C4-2B (cell line): ENCODE measurements at regions not wholly inside any gene's neighbourhood (a gene's known extent, or its start where the extent isn't known, plus 50 kb on each side); places are given as distances from the start of the nearest gene placed in this dataset.

Experiments
- H3K27ac ChIP-seq: fragments of 450-650 bp; 2 replicates; pipeline ENCODE4 v1.5.1; 2017
- ZFX ChIP-seq: fragments of 450-650 bp; IDR thresholded peaks from 2 replicates; pipeline ENCODE4 v1.6.1; 2017
- TF ChIP-seq, protein P1 (sequence below): fragments of 450-650 bp; conservative IDR thresholded peaks from 2 replicates; pipeline ENCODE4 v1.5.1; 2017; ENCODE audit warnings: mild to moderate bottlenecking

DNA sequence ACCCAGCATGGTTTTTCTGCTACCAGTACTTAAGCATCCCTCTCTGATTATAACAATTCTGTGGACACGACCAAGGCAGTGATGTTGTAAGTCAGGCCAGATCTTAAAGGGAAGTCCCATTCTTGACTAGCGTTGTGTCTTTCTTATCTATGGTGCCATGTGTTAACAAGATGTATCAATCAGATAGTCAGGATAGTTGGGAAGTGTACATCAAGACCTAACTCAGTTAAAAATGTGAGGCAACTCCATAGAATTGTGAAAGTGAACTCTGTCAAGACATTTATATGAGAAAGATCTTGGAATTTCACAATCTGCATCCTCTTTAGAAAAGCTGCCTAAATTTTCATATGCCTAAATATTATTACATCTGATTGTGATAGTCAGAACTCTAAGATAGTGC is 341.7 kb upstream of the SEMA3D start:
- H3K27ac ChIP-seq: no peak overlapping the region
- TF ChIP-seq, protein P1, sequence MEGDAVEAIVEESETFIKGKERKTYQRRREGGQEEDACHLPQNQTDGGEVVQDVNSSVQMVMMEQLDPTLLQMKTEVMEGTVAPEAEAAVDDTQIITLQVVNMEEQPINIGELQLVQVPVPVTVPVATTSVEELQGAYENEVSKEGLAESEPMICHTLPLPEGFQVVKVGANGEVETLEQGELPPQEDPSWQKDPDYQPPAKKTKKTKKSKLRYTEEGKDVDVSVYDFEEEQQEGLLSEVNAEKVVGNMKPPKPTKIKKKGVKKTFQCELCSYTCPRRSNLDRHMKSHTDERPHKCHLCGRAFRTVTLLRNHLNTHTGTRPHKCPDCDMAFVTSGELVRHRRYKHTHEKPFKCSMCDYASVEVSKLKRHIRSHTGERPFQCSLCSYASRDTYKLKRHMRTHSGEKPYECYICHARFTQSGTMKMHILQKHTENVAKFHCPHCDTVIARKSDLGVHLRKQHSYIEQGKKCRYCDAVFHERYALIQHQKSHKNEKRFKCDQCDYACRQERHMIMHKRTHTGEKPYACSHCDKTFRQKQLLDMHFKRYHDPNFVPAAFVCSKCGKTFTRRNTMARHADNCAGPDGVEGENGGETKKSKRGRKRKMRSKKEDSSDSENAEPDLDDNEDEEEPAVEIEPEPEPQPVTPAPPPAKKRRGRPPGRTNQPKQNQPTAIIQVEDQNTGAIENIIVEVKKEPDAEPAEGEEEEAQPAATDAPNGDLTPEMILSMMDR: no peak
- no peak for TF ChIP-seq ZFX

DNA sequence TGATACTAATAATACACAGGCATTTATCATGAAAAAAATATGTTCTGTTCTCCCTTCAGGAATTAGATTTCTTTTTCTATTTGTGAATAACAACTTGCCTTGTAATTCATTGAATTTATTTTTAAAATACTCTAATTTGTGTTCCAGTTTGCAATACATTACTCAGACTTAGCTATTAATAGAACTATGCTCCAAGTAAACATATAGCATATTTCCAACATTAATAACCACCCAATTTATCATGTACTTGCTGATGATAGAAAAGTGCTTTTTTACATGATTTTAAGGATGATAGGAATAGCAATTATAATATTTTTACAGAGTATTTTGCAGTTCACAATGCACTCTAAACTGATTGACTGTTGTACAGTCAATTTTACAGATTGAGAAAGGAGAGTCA is 338.8 kb upstream of the SEMA3D start:
- no peak overlapping the region for H3K27ac ChIP-seq
- TF ChIP-seq, protein P1: no peak
- TF ChIP-seq ZFX: no peak

DNA sequence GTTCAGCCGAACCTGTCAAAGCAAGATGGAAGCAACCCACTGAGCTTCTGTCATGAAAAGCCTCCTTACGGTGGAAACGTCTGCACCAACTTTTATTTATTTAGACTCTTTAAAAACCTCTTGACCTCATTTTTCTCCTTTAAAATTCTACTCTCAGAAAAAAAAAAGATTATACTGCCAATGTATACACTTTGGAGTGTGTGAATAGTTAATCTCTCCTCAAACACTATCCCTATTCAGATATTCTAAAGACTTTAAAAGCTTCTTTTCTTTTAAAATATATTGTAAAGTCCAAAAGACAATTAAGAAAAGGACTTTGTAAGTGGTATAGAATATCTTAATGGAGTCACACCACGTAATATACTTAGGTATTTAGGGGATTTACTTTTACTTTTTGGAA is 335.2 kb upstream of the SEMA3D start:
- TF ChIP-seq, protein P1: no peak
- no peak for TF ChIP-seq ZFX
- H3K27ac ChIP-seq: no peak overlapping the region

DNA sequence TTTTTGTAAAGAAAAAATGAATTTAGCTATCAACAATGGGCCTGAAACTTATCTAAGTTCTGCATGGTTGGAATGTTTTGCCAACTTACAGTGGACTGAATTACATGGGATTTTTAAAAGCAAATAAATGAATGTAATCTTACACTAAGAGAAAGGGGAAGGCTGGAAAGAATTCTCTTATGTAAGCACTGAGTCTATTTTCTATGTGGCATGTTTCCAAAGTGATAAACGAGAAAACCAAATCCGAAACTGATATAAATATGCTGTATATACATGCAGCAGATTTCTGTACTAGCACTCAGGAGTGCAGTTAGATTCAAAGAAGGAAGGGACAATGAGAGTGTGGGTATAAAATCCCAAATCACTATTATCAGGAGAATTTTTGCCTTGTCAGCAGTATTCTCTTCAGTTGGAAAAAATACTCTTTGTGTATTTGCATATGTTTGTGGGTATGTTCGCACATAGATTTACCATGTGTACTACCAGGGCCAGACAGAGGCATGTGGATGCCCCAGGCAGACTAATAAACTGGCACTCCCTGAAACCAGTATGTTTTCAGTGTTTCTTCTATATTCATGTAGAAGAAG is 334.3 kb upstream of the SEMA3D start:
- no peak for TF ChIP-seq ZFX
- TF ChIP-seq, protein P1: no peak
- no peak overlapping the region for H3K27ac ChIP-seq

DNA sequence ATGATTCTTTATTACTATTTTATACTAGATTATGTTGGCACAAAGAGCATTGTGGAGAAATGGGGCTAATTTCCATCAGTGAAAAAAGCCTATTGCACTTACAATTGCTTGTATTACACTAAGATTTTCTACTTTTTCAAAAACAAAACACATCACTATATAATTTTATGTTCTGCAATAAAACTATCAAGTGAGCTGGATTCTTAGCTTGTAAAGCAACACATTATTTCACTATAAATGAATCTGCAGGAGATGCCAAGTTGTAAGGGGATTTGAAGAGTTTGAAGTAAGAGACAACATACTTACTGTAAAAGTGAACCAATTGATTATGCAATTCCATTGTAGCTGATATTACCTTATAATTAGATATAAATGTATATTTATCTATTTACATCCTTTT is 333.3 kb upstream of the SEMA3D start:
- TF ChIP-seq, protein P1: no peak
- TF ChIP-seq ZFX: no peak
- no peak overlapping the region for H3K27ac ChIP-seq

DNA sequence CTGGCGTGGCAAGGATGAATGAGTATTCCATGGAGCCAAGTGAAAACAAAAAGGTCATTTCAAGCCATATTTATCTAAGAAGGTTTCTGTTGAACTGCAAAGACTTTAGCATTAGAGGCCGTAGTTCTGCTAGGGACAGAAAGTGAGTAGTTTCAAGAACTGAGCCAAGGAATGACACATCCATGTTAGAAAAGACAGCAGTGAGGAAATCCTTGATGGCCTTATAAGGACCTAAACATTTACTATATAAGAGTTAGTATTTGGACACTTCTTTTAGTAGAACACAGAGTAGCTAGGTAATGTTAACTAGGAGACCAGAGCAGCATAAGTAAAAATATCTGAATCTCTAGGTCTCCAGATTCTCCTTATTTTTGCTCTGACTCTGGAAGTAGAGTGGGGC is 329.8 kb upstream of the SEMA3D start:
- TF ChIP-seq, protein P1: no peak
- no peak for TF ChIP-seq ZFX

DNA sequence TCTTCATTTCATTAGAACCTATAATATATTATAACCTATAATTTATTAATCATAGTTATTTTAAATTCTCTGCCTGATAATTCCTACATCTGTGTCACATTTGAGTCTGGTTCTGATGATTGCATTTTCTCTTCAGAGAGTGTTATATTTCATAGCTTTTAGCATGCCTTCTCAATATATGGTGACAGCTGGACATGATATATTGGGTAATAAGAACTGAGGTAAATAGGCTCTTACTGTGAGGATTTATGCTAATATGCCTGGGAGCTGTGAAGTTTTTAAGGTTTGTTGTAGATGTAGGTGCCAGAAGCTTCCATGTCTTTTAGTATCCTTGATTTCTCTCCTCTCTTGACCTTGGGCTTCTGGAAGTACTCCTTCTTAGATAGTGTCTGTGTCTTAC is 325.9 kb upstream of the SEMA3D start:
- no peak for TF ChIP-seq ZFX
- TF ChIP-seq, protein P1: no peak
- no peak overlapping the region for H3K27ac ChIP-seq

More for the DNA sequence above, 329.8 kb upstream of the SEMA3D start:
- H3K27ac ChIP-seq: no peak overlapping the region
